Epithelial cell of prostate (primary cell): ENCODE measurements at regions not wholly inside any gene's neighbourhood (a gene's known extent, or its start where the extent isn't known, plus 50 kb on each side); places are given as distances from the start of the nearest gene placed in this dataset.
"Not testable (repeated sequence)": the region's sequence is repeated elsewhere in the genome, so short reads cannot be mapped to it uniquely, and the experiment has no call there.

ENCODE experiments used
- DNase-seq: peaks from one replicate; pipeline ENCODE4 v3.0.0-alpha.2; 2011; ENCODE audit warnings: low read depth, low spot score
- H3K27ac ChIP-seq: fragments of 450-650 bp; 2 replicates; pipeline ENCODE4 v1.5.1; 2017; ENCODE audit warnings: mild to moderate bottlenecking

GRCh38 chr11:96865020-96865419 lies 475.2 kb downstream of the JRKL start:
- DNase-seq: no peak
- H3K27ac ChIP-seq: no peak overlapping the region

GRCh38 chr11:96869207-96869606 lies 479.4 kb downstream of the JRKL start:
- no peak overlapping the region for H3K27ac ChIP-seq
- no peak for DNase-seq

GRCh38 chr11:96875712-96876111 lies 485.9 kb downstream of the JRKL start:
- DNase-seq: no peak
- H3K27ac ChIP-seq: no peak overlapping the region

GRCh38 chr11:96878299-96879051 lies 488.7 kb downstream of the JRKL start:
- no peak for DNase-seq
- no peak overlapping the region for H3K27ac ChIP-seq

- not testable (repeated sequence) for DNase-seq, H3K27ac ChIP-seq
Measured at GRCh38 chr11:96882622-96883021, 492.8 kb downstream of the JRKL start.

- no peak for DNase-seq
Measured at GRCh38 chr11:96885405-96885804, 495.6 kb downstream of the JRKL start.

GRCh38 chr11:96885912-96886311 lies 496.1 kb downstream of the JRKL start:
- H3K27ac ChIP-seq: no peak overlapping the region
- DNase-seq: no peak

More at GRCh38 chr11:96885405-96885804, 495.6 kb downstream of the JRKL start:
- no peak overlapping the region for H3K27ac ChIP-seq

- no peak overlapping the region for H3K27ac ChIP-seq
- DNase-seq: no peak
Measured at GRCh38 chr11:96893988-96894387, 504.2 kb downstream of the JRKL start.

- no peak overlapping the region for H3K27ac ChIP-seq
- no peak for DNase-seq
Measured at GRCh38 chr11:96894587-96894986, 504.8 kb downstream of the JRKL start.

- DNase-seq: no peak
- H3K27ac ChIP-seq: no peak overlapping the region
Measured at GRCh38 chr11:96899971-96900370, 510.2 kb downstream of the JRKL start.

- H3K27ac ChIP-seq: no peak overlapping the region
- DNase-seq: no peak
Measured at GRCh38 chr11:96905143-96905542, 515.3 kb downstream of the JRKL start.

- H3K27ac ChIP-seq: no peak overlapping the region
Measured at GRCh38 chr11:96905663-96906062, 515.9 kb downstream of the JRKL start.

GRCh38 chr11:96906476-96906875 lies 516.7 kb downstream of the JRKL start:
- no peak overlapping the region for H3K27ac ChIP-seq
- no peak for DNase-seq

More at GRCh38 chr11:96905663-96906062, 515.9 kb downstream of the JRKL start:
- no peak for DNase-seq

- DNase-seq: no peak
- no peak overlapping the region for H3K27ac ChIP-seq
Measured at GRCh38 chr11:96925862-96926261, 536.0 kb downstream of the JRKL start.

GRCh38 chr11:96940227-96940626 lies 550.4 kb downstream of the JRKL start:
- no peak overlapping the region for H3K27ac ChIP-seq

GRCh38 chr11:96942855-96943254 lies 553.0 kb downstream of the JRKL start:
- H3K27ac ChIP-seq: no peak overlapping the region
- no peak for DNase-seq

More at GRCh38 chr11:96940227-96940626, 550.4 kb downstream of the JRKL start:
- DNase-seq: no peak

GRCh38 chr11:96943970-96944369 lies 554.2 kb downstream of the JRKL start:
- H3K27ac ChIP-seq: no peak overlapping the region
- DNase-seq: no peak

GRCh38 chr11:96948066-96948465 lies 558.3 kb downstream of the JRKL start:
- no peak for DNase-seq
- no peak overlapping the region for H3K27ac ChIP-seq

- DNase-seq: no peak
- H3K27ac ChIP-seq: no peak overlapping the region
Measured at GRCh38 chr11:96949464-96949863, 559.7 kb downstream of the JRKL start.

GRCh38 chr11:96954587-96955242 lies 564.9 kb downstream of the JRKL start:
- no peak for DNase-seq

GRCh38 chr11:96960476-96960875 lies 570.7 kb downstream of the JRKL start:
- H3K27ac ChIP-seq: no peak overlapping the region
- DNase-seq: no peak

More at GRCh38 chr11:96954587-96955242, 564.9 kb downstream of the JRKL start:
- no peak overlapping the region for H3K27ac ChIP-seq

- no peak for DNase-seq
- no peak overlapping the region for H3K27ac ChIP-seq
Measured at GRCh38 chr11:96960926-96961325, 571.1 kb downstream of the JRKL start.
